HG03521 (cell line): ENCODE measurements at regions not wholly inside any gene's neighbourhood (a gene's known extent, or its start where the extent isn't known, plus 50 kb on each side); places are given as distances from the start of the nearest gene placed in this dataset.

Source experiments
- ATAC-seq: cut with Tn5 transposase; IDR thresholded peaks from one replicate; pipeline ENCODE4 v1.9.1; 2021; ENCODE audit warnings: mild to moderate bottlenecking, moderate library complexity; ENCODE audit not compliant: unreplicated experiment

DNA sequence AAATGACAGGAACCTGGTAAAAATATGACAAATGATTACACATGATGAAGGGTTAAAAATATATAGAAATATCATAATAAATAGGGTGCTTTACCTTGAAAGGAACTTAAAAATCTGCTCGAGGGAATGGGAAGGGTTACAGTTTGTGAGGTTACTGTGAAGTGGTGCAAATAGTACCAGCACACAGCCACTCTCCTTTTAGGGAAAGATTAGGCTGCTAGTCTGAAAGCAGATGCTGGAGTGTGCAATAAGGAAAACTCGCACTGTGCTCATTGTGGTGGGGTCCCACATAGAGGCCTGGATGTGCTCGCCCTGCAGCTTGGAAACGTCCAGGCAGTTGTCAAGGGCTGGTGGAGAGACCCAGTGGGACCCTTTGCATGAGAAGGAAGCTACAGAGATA lies 145.9 kb upstream of the TBX20 start:
- ATAC-seq = no peak

DNA sequence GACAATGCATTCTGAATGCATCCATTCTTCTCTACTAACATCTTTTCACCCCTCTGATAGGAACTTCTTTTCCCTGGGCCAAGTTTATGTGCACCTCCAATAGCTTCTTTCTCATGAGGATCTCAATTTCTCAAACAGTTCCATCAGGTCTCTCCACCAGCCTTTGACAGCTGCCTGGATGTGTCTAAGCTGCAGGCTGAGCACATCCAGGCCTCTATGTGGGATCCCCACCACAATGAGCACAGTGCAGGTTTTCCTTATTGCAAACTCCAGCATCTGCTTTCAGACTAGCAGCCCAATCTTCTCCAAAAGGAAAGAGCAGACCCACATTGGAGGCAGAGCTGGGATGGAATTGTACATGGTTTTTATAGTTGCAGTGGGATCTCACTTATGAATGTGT lies 145.3 kb upstream of the TBX20 start:
- no peak for ATAC-seq

DNA sequence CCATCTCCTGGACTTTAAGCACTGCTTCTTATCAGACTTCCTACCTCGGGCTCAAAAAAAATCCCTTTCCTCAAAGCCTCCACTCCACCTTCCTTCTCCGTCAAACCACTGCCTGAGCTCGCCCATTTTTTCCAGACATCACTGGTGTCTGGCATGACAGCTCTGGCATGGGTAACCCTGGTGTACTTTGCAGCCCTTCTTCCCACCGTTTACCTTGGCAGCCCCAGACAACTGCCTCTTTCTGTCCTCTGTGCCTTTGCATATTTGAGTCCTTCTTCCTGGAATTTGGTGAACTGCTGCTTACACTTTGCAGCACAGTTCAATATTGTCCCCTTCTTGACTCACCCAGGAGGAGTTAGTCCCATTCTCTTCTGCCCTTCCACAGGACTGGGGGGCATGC lies 144.6 kb upstream of the TBX20 start:
- no peak for ATAC-seq

DNA sequence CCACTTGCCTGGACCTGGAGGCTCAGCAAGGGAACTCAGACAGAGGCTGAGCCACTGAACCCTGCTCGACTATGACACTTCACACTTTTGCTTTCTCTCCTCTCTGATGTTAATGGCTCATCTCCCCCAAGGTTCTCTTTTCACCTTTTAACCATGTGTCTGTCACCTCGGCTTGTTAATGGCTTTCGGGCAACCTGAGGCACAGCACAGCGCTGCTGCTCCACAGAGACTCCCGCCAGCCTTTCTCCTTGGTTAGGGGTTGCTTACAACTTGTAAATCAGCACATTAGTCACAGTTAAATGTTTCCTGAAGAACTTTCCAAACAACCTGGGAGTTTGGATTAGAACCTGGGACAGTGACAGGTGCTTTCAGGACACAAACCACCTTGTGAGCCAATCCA lies 136.2 kb upstream of the TBX20 start:
- no peak for ATAC-seq

DNA sequence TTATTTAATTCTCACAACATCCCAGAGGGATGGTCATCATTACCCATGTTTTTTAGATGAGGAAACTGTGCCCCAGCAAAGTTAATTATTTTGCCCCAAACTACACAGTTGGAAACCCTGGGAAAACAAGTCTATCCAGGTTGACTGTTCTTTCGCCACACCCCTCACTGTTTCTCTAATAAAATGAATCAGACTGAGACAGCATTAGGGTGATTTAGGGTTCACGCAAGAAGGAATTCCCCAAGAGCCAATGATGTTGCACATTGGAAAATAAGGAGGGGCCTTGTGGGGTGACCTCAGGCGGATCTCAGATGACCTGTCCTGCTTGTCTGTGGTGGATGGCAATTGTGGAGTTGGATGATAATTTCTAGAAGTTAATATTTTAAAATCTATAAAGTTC lies 135.7 kb upstream of the TBX20 start:
- ATAC-seq = no peak

DNA sequence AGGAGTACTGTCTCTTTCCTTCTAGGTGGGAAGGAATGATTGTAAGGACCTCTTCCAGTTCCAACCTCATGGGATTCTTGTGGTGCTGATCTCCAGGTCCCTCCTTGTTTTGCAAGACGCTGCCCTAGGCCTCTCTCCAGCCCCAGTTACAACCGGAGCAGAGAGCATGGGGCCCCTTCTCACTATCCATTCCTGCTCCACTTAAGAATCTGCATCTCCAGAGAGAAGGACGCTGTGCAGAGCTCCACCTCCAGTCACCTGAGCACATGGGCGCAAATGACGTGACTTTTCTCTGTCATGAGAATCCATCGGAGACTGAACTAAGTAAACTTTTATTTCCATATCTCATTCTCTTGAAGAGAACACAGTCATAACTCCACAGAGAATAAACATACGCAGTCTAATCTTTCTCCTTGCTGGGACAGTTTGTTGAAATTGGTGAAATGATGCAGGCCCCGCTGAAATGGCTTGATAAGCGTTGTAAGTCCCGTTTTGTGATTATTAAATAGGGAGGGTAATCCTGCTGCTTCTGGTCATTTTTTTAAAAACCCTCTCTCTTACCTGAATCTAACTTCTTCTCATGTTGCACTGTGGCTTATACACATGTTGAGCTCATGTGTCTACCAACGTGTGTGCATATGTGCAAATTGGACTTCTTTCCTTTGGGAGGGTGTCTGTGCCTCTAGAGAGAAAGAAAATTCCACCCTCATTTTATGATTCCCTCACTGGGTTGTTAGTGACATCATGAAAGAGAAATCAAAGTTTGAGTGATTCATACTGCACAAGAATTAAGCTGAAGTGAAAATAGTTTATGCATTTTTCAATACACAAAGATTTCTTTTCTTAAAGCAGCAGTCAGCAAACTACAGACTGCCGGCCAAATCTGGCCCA lies 133.2 kb upstream of the TBX20 start:
- no peak for ATAC-seq

DNA sequence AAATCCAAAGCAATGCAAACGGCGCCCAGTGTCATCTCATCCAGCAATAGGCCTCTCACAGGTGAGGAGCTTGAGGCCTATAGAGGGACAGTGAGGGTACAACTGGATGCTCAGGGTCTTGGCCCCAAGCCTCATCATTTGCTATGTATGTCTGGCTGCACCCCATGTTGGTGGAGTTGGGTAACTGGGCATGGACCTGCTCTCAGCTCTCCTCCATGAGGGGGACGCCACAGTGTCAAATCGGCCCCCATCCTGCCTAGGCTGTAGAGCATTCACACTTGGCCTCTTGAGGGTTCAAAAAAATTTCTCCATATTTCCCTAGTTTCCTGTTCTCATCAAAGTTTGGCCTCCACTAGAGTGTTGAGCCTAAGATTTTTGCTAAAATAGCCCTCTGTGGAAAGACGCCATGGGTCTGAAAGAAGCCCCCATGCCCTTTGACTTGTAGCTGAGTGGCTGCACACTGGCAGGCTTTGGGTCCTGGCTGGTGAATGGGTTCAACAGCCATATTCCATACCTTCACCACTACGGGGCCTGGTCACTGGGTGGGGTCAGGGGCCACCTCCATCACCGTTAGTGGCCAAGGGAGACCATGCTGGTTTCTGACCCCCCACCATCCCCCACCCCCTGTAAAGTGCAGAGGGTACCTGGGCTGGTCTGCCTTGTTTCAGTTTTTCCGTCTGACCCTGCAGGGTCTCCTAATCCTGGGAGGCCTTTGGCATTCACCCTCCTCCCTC lies 132.3 kb upstream of the TBX20 start:
- ATAC-seq = no peak

DNA sequence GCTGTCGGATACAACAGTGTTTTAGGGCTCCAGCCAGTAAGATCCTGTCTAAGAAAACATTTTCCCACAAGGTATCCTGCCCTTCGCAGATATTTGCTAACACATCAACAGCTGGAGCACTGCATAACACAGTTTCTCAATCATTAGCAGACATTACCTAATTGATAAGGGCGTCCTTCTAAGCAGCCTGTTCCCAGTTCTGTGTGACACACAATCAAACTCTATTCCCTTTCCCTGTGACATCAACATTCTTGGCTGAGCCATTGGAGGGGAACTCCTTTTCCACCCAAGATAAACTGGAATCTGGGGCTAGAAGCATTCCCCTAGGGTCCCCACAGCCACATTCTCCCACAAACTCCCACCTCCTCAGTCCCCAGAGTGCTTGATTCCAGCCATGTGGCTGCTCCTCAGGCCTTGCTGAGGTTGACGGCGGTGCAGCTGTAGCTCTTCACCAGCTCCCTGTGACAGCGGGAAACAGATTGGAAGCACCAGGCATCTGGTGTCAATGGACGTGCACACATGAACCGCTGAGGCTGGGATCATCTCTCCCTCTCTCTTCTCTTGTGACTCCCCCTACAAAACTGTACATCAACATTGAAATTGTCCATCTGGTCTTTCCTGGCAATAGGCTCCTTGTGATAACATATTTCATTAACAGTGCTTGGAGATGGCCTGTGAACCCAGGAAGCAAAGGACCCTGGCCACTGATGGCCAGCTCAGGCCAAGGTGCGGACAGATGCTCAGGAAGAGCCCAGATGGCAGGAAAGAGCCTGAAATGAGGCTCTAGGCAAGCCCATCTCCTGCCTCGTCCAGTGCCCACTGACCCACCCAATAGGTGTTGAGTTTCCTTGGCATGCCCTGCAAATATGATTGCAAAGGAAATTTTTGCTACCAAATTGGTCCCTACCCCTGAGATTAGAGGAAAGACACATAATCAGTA lies 131.1 kb upstream of the TBX20 start:
- no peak for ATAC-seq

DNA sequence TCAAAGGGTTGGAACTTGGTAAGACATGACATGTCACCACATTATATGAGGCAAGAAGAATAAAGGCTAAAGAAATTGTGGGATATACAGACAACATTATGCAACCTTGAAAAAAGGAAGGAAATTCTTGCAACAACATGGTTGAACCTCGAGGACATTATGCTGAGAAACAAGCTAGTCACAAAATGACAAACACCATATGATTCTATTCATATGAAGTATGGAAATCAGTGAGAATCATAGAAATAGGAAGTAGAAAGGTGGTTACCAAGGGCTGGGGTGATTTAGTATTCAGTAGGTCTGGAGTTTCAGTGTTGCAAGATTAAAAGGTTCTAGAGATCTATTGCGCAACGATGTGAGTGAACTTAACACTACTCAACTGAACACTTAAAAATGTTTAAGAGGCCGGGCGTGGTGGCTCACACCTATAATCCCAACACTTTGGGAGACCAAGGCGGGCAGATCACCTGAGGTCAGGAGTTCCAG lies 126.9 kb upstream of the TBX20 start:
- ATAC-seq = no peak

DNA sequence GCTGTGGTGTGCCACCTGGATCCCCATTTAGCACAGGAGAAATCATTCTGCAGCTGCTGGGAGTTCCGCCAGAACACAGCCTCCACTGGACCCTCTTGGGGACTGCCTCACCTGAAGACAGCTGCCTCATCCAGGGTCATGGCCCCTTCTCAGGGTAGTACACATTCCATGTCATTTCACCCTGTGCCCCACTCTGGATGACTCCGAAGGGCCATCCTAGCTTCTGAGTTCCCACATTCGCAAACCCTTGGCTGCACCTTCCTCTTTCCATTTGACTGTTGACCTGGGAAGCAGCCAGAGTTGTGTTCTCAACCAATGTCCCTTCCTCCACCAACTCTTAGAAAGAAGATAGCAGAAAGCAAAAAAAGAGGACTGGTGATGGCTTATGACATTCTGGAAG lies 125.6 kb upstream of the TBX20 start:
- ATAC-seq = no peak

DNA sequence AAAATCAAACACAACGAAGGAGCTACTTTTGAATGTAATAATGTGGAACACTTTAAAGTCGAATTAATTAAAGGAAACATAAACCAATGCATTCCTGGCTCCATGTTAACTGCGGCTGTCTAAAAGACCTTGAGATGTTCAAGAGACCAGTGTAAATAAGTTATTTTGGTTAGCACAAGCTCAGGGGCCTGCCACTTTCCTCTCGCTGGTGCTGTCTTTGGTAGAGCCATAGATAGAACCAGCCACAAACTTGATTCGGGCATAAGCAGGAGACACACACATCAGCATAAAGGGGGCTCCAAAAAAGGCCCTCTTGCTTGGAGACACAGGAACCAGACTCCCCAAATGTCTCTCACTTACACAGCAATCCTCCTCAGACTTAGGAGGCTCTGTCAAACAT lies 121.6 kb upstream of the TBX20 start:
- no peak for ATAC-seq

DNA sequence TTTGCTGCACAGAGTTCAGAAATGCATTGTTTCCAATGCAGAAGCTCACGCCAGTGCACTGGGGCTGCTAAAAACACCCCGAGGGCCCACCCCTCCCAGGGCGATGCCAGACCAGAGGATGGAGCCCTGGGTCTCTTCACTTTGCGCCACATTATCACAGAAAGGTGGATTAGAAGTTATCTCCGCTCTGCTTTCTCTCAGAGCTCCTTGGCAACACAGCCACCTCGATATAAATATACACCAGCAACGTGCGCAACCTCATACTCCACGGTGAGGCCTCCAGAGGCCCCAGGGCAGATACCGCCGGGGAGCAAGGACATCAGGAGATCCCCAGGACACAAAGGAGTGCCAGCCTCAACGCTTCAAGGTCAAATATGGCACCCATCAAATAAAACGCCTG lies 121.0 kb upstream of the TBX20 start:
- ATAC-seq = no peak

DNA sequence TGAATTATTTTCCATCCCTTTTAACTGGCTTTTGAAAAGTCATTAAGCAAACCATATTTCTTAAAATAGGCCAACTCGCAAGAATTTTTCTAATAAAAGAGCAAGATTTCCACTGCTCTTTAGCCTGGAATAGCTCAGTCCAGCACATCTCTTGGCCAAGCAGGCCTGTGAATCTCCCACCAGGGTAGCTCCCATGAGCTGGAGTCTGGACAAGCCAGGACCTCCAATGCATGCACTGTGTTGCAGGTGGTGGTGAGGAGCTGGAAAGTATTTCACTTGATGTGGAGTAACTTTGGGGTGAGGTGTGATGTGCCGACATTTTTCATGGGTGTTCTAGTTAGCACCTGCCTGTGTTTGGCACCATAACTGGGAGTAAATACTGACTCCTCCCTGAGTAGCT lies 117.3 kb upstream of the TBX20 start:
- no peak for ATAC-seq

DNA sequence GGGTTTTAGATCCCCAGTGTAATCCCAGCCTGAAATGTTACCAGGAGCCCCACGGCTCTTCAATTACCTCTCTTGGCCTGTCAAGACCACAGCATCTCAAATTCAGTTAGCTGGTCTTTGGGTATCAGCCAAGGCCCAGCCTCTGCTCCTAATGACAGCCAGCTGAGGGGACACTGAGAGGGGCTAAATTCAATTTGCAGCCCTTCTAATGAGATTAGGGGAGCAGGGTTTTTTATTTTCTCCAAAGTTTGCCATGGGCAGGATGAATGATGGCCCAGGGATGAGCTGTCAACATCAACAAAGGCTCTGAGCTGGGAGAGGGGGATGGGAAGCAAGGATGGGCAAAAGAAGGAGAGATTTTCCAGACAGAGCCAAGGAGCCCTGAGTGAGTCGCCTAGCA lies 116.8 kb upstream of the TBX20 start:
- ATAC-seq = no peak

DNA sequence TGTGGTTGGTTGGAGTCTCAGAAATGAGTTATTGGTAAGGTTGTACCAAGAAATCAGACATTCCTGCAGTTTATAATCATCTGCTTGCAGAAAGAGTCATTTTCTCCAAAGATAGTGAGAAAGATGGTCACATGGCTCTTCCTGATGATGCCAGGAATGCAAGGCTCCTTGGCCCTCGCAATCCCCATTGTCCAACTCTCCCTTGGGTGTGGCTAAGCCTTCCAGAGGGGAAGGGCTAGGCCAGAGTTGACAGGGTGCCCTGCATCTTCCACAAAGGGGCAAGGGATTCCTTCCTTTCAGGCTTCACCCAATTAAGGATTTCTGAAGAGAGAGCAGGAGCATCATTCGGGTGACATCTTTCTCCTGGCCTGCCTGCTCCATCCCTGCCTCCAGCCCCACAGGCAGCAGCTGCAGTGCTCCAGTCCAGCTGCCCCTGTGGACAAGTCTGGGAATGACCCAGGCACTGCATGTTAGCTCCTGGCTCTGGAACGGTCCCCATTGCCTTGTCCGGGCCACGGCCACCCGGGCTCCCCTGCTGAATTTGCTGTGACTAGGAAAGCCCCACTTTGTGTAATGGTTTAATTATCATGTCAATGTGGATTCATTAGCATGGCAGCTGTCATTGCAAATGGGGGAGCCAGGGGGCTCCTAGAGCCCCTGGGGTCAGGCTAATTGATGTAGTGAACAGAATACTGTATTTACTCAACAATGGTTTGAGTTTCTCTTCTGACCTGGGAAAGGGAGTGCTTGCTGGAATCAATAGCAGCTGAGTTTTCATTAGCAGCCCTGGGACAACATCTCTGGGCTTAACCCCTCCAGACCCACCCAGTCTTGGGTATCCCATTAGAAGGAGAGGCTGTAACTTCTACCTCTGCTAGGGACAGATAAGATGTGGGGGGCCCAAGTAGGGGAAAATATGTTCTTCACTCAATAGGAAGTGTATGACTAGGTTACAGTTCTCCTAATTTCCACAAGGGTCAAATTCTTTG lies 112.6 kb upstream of the TBX20 start:
- ATAC-seq = no peak

DNA sequence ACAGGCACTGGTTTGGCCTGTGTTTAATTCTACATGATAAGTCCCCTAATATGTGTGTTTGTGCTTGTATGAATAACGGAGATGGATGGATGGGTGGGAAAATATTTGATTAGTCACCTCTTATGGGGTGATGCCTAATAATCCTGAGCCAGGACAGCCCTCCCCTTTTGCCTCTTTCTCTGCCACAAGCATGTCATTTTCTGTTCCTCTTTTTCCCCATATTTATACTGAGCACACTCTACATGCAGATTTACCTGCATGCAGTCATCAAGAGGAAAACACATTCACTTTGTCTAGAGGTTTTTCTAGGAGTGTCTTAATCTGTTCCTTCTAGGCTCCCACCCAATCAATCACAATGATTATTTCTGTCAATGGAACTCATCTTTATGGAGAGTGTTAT lies 111.6 kb upstream of the TBX20 start:
- ATAC-seq = no peak

DNA sequence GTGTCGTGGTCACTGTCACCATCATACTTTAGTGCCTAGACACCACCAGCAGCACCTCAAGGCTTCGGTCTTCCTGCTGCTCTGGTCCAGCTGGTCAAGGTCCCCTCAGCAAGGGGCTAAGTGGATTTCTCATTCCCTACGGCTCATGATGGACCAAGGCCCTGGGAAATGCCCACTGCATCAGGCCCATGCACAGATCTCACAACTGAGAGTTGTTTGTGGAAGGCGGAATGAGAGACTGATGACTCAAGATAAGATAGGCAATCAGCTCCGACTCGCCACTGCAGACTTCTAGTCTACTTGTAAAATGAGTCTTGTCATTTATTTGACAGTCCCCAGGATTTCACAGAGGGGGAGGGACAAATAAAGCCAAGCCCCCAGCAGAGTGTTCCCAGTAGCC lies 108.4 kb upstream of the TBX20 start:
- ATAC-seq = no peak

DNA sequence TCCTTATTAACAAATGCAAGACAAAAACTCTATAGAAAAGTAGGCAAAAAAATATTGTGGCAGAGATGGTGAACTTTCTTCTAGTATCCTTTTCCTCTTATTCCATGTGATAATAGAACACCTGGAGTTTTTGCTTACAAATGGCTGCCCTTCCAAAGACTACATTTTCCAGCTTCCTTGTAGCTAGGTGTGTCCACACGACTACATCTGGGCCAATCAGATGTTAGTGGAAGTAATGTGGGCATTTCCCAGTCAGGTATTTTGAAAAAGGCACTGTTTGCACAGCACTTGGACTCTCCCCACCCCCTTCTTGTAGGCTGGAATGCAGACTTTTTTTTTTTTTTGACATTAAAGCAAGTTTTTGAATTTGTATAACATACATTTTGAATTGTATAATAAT lies 105.5 kb upstream of the TBX20 start:
- no peak for ATAC-seq

DNA sequence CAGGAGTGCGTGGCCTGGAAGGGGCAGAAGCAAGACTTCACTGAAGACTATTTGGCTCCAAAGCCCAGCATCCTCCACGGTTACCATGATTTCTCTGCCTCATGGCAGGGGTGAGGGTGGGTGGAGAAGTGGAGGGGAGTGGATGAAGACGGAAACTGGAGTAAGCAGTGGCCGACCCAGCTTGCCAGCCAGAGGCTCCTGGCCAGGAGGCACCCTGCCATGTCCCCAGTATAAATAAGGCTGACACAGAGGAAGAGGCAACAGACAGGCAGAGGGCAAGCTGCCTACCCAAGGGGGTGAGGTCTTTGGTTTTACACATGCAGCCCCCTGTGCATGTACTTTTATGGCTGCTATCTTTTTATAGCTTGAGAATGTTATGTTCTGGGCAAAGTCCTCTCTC lies 102.6 kb upstream of the TBX20 start:
- no peak for ATAC-seq

DNA sequence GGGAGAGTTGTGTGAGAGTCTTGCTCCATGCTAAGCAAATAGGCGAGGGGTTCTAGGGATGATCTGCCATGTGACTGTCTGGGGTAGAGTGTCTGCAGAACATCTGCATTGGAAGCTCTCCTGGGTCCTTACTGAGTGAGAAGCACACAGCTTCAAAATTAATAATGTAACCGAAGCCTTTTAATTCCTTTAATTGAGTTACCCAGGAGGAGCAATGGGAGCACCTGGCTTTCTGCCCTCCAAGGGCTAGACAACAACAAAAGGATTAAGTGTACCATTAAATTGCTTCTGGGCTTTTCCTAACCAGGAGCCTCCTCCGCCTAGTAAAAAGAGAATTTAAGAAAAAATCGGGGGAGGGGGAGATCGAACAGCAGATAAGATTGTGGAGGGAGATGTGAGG lies 102.0 kb upstream of the TBX20 start:
- no peak for ATAC-seq
